PC-9 (cell line): ENCODE measurements at regions not wholly inside any gene's neighbourhood (a gene's known extent, or its start where the extent isn't known, plus 50 kb on each side); places are given as distances from the start of the nearest gene placed in this dataset.

ENCODE experiments used
- CTCF ChIP-seq: fragments of 200-600 bp; sonication (generic); conservative IDR thresholded peaks from 2 replicates; pipeline ENCODE4 v1.6.1; 2017; ENCODE audit warnings: mixed run types, antibody characterized with exemption, mild to moderate bottlenecking, moderate library complexity
- EZH2 ChIP-seq: fragments of 200-600 bp; sonication (generic); IDR thresholded peaks from 2 replicates; pipeline ENCODE4 v1.8.0; 2017; ENCODE audit warnings: antibody characterized with exemption, low read depth

DNA sequence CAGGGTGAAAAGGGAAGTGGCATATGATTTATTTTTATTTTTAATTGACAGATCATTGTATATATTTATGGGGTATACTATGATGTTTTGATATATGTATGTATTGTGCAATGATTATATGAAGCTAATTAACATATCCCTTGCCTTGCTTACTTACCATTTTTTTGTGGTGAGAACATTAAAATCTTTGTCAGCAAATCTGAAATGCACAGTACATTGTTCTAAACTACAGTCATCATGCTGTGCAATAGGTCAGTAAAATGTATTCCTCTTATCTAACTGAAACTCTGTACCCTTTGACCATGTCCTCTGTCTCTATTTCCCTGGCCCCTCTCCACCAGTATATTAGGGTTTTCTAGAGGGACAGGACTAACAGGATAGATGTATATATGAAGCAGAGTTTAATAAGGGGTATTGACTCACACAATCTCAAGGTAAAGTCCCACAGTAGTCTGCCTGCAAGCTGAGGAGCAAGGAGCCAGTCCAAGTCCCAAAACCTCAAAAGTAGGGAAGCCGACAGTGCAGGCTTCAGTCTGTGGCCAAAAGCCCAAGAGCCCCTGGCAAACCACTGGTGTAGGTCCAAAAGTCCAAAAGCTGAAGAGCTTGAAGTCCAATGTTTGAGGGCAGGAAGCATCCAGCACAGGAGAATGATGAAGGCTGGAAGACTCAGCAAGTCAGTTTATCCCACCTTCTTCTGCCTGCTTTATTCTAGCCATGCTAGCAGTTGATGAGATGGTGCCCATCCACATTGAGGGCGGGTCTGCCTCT lies 122.2 kb upstream of the FBXL7 start:
- TF ChIP-seq CTCF (no peak), EZH2 (no peak)
